PC-3 (cell line): ENCODE measurements at regions not wholly inside any gene's neighbourhood (a gene's known extent, or its start where the extent isn't known, plus 50 kb on each side); places are given as distances from the start of the nearest gene placed in this dataset.
"Not testable (repeated sequence)": the region's sequence is repeated elsewhere in the genome, so short reads cannot be mapped to it uniquely, and the experiment has no call there.

ENCODE experiments used
- EZH2 ChIP-seq: fragments of 300-600 bp; sonication (generic); IDR thresholded peaks from one replicate; pipeline ENCODE4 v1.6.1; 2017; ENCODE audit warnings: antibody characterized with exemption, mild to moderate bottlenecking, low read length; ENCODE audit not compliant: unreplicated experiment
- EZH2phosphoT487 ChIP-seq: fragments of 300-600 bp; sonication (generic); IDR thresholded peaks from 2 replicates; pipeline ENCODE4 v1.6.1; 2018; ENCODE audit warnings: mild to moderate bottlenecking, antibody characterized with exemption, low read length, borderline replicate concordance
- TF ChIP-seq, protein P1 (sequence below): fragments of 300-600 bp; sonication (generic); conservative IDR thresholded peaks from 2 replicates; pipeline ENCODE4 v1.5.1; 2017; ENCODE audit warnings: antibody characterized with exemption, low read depth, mild to moderate bottlenecking, low read length

DNA sequence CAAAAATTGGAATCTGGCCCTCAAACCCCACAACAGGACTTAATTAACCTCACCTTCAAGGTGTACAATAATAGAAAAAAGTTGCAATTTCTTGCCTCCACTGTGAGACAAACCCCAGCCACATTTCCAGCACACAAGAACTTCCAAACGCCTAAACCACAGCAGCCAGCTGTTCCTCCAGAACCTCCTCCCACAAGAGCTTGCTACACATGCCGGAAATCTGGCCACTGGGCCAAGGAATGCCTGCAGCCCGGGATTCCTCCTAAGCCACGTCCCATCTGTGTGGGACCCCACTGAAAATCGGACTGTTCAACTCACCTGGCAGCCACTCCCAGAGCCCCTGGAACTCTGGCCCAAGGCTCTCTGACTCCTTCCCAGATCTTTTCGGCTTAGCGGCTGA lies 315.9 kb upstream of the EDIL3 start:
- TF ChIP-seq, protein P1, sequence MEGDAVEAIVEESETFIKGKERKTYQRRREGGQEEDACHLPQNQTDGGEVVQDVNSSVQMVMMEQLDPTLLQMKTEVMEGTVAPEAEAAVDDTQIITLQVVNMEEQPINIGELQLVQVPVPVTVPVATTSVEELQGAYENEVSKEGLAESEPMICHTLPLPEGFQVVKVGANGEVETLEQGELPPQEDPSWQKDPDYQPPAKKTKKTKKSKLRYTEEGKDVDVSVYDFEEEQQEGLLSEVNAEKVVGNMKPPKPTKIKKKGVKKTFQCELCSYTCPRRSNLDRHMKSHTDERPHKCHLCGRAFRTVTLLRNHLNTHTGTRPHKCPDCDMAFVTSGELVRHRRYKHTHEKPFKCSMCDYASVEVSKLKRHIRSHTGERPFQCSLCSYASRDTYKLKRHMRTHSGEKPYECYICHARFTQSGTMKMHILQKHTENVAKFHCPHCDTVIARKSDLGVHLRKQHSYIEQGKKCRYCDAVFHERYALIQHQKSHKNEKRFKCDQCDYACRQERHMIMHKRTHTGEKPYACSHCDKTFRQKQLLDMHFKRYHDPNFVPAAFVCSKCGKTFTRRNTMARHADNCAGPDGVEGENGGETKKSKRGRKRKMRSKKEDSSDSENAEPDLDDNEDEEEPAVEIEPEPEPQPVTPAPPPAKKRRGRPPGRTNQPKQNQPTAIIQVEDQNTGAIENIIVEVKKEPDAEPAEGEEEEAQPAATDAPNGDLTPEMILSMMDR = not testable (repeated sequence)
- TF ChIP-seq EZH2, EZH2phosphoT487: not testable (repeated sequence)
